Activated CD4-positive, alpha-beta T cell treated with anti-CD3 and anti-CD28 coated beads for 36 hours (primary cell): ENCODE measurements at regions not wholly inside any gene's neighbourhood (a gene's known extent, or its start where the extent isn't known, plus 50 kb on each side); places are given as distances from the start of the nearest gene placed in this dataset.
"Not testable (repeated sequence)": the region's sequence is repeated elsewhere in the genome, so short reads cannot be mapped to it uniquely, and the experiment has no call there.

ENCODE experiments used
- ATAC-seq: fragments of 200-7000 bp; cut with Tn5 transposase; one replicate; pipeline ENCODE4 v1.10.0; 2021; ENCODE audit warnings: mild to moderate bottlenecking, moderate library complexity
- CTCF ChIA-PET: fragments of 350-600 bp; sonication (Branson Sonifier 250); formaldehyde crosslinking; loops from one replicate; lab custom pipeline; 2021; ENCODE audit warnings: antibody characterized with exemption; lab: Charles Lee
- POLR2A ChIA-PET: fragments of 350-600 bp; sonication (Branson Sonifier 250); formaldehyde crosslinking; loops from one replicate; lab custom pipeline; 2021; ENCODE audit warnings: antibody characterized with exemption, inconsistent platforms; lab: Charles Lee
- DNase-seq: peaks from one replicate; pipeline ENCODE4 v3.0.0-alpha.2; 2020
- H3K27ac Mint-ChIP-seq: one replicate; pipeline ENCODE4 v1.8.0; 2021; ENCODE audit warnings: mixed read lengths
- H3K27me3 Mint-ChIP-seq: one replicate; pipeline ENCODE4 v1.8.0; 2021; ENCODE audit warnings: mixed read lengths
- H3K36me3 Mint-ChIP-seq: one replicate; pipeline ENCODE4 v1.8.0; 2021; ENCODE audit warnings: low read depth, mixed read lengths
- H3K4me1 Mint-ChIP-seq: one replicate; pipeline ENCODE4 v1.8.0; 2021; ENCODE audit warnings: mixed read lengths
- H3K4me3 Mint-ChIP-seq: one replicate; pipeline ENCODE4 v1.8.0; 2021; ENCODE audit warnings: mild to moderate bottlenecking, moderate library complexity, mixed read lengths
- H3K9me3 Mint-ChIP-seq: one replicate; pipeline ENCODE4 v1.8.0; 2021; ENCODE audit warnings: low read depth, mixed read lengths
- intact Hi-C, 2 experiments: fragments of 100-400 bp; cut with DNase I in 1 of 2; cut with micrococcal nuclease in 1 of 2; formaldehyde crosslinking; loops; one replicate each; pipeline versions ENCODE4 v1.14.2 to v1.15.1; 2022 to 2024; cut with DNase I, micrococcal nuclease

DNA sequence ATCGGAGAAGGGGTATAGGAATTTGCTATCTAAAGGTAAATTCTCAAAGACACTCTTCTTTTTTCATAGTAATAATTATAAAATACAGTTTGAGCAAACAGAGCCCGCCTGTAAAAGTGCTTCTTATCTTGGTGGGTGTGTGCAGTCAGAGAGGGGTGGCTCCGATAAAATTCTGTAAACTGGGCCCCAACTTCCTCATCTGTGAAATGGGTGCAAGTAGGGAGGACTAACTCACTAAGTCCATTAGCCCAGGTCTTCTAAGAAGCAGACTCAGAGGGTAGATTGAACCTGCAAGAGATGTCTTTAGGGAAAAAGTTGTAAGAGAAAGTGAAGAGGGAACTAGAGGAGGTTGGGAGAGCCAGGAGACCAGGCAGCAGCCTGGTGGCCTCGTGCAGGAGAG is 245.8 kb upstream of the RREB1 start:
- DNase-seq (no peak), ATAC-seq (no peak)
- Mint-ChIP-seq H3K36me3 (no peaks in the 10 kb centered on the region), H3K9me3 (no peaks in the 10 kb centered on the region), H3K4me3 (no peak overlapping the region), H3K27ac (no peak overlapping the region), H3K27me3 (peaks cover 2% of the 10 kb centered on the region), H3K4me1 (peaks cover 8% of the 10 kb centered on the region)
- intact Hi-C loops = no loop called here
- POLR2A ChIA-PET = no interaction called here
- CTCF ChIA-PET = interaction anchor here (0.8 kb wide), 2 partner anchors 155 to 289 kb away, joined by 3 to 4 read pairs; no protein-coding TSS in a partner anchor

DNA sequence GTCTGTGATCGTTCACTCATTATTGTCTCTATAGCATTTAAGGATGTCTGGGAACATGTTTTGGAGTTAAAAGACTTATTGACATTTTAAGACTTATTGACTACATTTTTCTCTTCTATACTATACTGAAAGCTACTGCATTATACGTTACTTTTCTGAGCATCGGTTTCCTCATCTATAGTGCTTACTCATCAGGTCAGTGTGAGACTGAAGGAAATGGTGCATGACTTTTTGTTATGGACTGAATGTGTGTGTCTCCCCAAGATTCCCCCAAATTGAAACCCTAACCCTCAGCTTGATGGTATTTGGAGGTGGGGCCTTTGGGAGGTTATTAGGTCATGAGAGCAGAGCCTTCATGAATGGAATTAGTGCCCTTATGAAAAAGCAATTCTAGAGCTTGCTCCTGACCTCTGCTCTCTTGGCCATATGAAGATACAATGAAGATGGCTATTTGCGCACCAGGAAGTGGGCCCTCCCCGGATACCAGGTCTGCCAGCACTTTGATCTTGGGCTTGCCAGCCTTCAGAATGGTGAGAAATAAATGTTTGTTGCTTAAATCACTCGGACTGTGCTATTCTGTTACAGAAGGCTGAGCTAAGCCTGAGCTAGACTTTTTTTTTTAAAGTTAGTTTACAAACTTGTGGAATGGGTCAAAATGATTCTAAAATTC is 243.7 kb upstream of the RREB1 start:
- peaks cover 2% of the 10 kb centered on the region for H3K27me3 Mint-ChIP-seq
- CTCF ChIA-PET = no interaction called here
- DNase-seq = no peak

DNA sequence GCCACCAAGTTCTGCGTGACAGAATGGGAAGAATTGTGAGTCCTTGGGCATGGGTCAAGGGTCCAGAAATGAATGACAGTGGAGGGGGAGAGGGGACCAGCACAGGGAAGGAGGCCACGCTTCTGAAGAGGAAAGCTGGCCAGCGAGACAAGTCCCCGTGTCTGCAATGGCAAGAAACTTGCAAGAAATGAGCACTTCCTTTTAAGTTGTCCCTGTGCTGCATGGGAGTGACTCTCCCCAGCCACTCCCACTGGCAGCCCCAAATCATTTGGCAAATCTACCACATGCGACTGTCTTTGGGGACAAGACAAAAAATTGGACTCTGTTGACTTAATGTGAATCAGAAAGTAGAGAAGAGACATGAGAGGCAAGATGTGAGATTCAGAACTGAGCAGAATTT is 242.2 kb upstream of the RREB1 start:
- ATAC-seq = no peak
- intact Hi-C loops = no loop called here
- H3K4me3 Mint-ChIP-seq = no peak overlapping the region

More for the DNA sequence above, 243.7 kb upstream of the RREB1 start:
- H3K27ac Mint-ChIP-seq = no peak overlapping the region
- ATAC-seq = no peak
- no peaks in the 10 kb centered on the region for H3K36me3 Mint-ChIP-seq
- H3K4me1 Mint-ChIP-seq = no peaks in the 10 kb centered on the region
- intact Hi-C loops = no loop called here
- H3K4me3 Mint-ChIP-seq = no peak overlapping the region
- no peaks in the 10 kb centered on the region for H3K9me3 Mint-ChIP-seq
- POLR2A ChIA-PET = no interaction called here

DNA sequence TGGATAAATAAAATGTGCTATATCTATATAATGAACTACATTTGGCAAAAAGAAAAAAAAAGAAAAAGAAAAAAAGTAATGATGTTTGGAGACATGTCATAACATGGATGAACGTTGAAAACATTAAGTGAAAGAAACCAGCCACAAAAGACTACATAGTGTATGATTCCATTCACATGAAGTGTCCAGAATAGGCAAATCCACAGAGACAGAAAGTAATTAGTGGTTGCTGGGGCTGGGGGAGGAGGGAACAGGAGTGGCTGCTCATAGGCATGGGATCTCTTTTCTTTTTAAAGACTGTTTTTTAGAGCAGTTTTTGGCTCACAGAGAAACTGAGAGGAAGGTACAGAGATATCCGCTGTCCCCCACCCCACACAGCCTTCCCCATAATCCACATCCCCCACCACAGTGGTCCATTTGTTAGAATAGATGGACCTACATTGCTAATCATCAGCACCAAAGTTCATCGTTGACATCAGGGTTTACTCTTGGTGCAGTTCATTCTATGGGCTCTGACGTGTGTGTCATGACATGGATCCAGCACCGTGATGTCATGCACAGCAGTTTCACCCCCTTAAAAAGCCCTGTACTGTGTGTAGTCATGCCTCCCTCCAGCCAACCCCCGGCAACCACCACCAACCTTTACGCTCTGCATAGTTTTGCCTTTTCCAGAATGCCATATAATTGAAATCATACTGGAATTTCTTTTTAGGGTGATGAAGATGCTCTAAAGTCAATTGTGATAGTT is 240.9 kb upstream of the RREB1 start:
- ChIA-PET CTCF (no interaction called here), POLR2A (no interaction called here)
- H3K9me3 Mint-ChIP-seq = no peaks in the 10 kb centered on the region
- no peak overlapping the region for H3K27ac Mint-ChIP-seq
- peaks cover 2% of the 10 kb centered on the region for H3K27me3 Mint-ChIP-seq
- no peaks in the 10 kb centered on the region for H3K36me3 Mint-ChIP-seq
- H3K4me3 Mint-ChIP-seq = no peak overlapping the region
- intact Hi-C loops = no loop called here
- no peak for ATAC-seq
- no peak for DNase-seq
- H3K4me1 Mint-ChIP-seq = no peaks in the 10 kb centered on the region

More for the DNA sequence above, 242.2 kb upstream of the RREB1 start:
- Mint-ChIP-seq H3K36me3 (no peaks in the 10 kb centered on the region), H3K9me3 (no peaks in the 10 kb centered on the region), H3K27me3 (peaks cover 2% of the 10 kb centered on the region), H3K4me1 (no peaks in the 10 kb centered on the region), H3K27ac (no peak overlapping the region)
- DNase-seq = no peak
- POLR2A ChIA-PET = no interaction called here
- CTCF ChIA-PET = no interaction called here

DNA sequence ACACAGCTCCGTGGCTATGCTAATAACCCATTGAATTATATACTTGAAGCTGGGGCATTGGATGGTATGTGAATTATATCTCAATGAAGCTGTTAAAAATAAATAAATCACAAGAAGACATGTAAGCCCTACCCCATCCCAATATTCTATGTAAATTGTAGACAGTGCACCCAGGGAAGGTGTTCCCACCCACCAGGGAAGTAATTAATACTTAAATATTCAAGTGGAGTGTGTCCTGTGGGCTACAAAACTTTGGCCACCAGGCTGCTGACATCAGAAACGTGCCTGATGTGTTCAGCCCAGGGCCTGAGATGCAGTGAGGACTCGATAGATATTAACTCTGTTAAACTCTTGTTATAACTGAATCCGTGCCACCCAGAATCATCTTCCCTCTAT is 240.4 kb upstream of the RREB1 start:
- Mint-ChIP-seq H3K9me3 (no peaks in the 10 kb centered on the region), H3K27me3 (peaks cover 2% of the 10 kb centered on the region), H3K4me3 (no peak overlapping the region), H3K36me3 (no peaks in the 10 kb centered on the region), H3K4me1 (no peaks in the 10 kb centered on the region), H3K27ac (no peak overlapping the region)
- CTCF ChIA-PET = no interaction called here
- intact Hi-C loops = no loop called here
- POLR2A ChIA-PET = no interaction called here
- DNase-seq = no peak
- ATAC-seq = no peak

DNA sequence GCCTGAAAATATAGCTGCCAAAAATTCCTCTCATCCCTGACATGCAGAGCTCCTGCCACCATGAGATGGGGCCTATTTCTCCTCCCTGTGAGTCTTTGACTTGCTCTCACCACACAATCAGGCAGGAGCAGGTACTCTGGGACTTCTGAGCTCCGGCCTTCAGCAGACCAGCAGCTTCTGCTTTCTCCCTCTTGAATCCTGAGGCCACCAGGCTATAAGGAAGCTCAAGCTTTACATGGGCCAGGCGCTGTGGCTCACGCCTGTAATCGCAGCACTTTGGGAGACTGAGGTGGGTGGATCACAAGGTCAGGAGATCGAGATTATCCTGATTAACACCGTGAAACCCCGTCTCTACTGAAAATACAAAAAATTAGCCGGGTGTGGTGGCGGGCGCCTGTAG is 238.7 kb upstream of the RREB1 start:
- POLR2A ChIA-PET = no interaction called here
- H3K9me3 Mint-ChIP-seq = no peaks in the 10 kb centered on the region

DNA sequence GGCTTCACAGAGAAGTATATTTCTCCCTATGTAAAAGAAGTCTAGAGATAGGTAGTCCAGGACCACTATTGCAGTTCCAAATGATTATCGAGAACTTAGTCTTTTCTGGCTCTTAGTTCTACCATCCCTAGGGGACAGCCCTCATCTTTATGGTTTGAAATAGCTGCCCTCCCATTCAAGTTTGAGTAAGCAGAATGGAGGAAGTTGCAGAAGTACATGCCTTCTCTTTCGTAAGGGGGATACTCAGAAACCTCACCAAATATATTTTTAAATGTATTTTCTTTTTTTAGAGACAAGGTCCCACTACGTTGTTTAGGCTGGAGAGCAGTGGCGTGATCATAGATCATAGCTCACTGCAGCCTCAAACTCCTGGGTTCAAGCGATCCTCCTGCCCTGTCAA is 236.8 kb upstream of the RREB1 start:
- DNase-seq = no peak
- Mint-ChIP-seq H3K36me3 (no peaks in the 10 kb centered on the region), H3K4me3 (no peak overlapping the region), H3K27ac (no peak overlapping the region), H3K4me1 (no peaks in the 10 kb centered on the region), H3K27me3 (no peaks in the 10 kb centered on the region), H3K9me3 (no peaks in the 10 kb centered on the region)
- CTCF ChIA-PET = no interaction called here
- intact Hi-C loops = no loop called here
- POLR2A ChIA-PET = interaction anchor here (0.5 kb wide), 1 partner anchor 112 kb away, joined by 3 read pairs; no protein-coding TSS in a partner anchor
- no peak for ATAC-seq

More for the DNA sequence above, 238.7 kb upstream of the RREB1 start:
- no peak for DNase-seq
- H3K4me3 Mint-ChIP-seq = no peak overlapping the region
- H3K27ac Mint-ChIP-seq = no peak overlapping the region
- CTCF ChIA-PET = interaction anchor here (0.5 kb wide), 1 partner anchor 48 kb away, joined by 4 read pairs; no protein-coding TSS in a partner anchor
- no peaks in the 10 kb centered on the region for H3K4me1 Mint-ChIP-seq
- ATAC-seq = no peak
- peaks cover 2% of the 10 kb centered on the region for H3K27me3 Mint-ChIP-seq
- intact Hi-C loops = no loop called here
- no peaks in the 10 kb centered on the region for H3K36me3 Mint-ChIP-seq

DNA sequence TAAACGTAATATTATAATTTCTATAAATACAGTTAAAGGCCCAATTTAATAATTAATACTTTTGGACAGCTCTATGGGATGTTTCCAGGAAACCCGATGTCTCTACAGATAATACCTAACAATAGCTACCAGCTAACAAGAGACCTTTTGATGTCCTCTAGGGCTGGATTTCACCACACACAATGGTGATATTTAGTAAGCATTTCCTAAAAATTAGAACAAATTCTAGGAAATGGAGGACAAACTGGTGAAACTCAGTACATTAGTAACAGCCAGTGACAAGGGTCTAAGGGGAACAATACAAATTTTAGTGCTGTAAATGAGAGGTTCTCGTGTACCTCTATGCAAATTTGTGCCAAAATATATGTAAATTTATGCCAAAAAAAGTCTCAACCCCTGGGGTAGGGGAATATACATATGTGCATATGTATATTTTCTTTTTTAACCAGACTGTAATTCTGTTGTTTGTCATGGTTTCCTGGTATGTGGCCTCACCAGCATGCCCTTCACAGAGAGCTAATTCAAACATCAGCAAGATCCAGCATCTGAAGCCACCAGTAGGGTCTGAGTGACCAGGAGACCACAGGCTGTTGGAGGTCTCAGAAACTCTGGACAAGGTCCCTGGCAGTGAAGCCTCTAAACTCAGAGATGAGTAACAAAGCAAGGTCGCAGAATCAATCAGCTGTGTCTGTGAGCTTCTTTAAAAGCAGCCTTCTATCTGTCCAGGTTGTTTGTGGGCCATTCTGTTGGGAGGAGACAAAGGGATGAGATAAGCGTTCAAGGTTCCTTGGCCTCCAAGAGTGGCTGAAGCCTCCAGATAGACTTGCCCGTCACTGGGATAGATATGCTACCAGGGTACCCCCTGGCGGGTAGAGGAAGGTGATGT is 235.1 kb upstream of the RREB1 start:
- ChIA-PET POLR2A (no interaction called here), CTCF (no interaction called here)
- DNase-seq = no peak
- no peak overlapping the region for H3K4me3 Mint-ChIP-seq
- no peak for ATAC-seq
- H3K27ac Mint-ChIP-seq = no peak overlapping the region
- H3K4me1 Mint-ChIP-seq = no peaks in the 10 kb centered on the region
- intact Hi-C loops = no loop called here
- H3K9me3 Mint-ChIP-seq = no peaks in the 10 kb centered on the region
- no peaks in the 10 kb centered on the region for H3K36me3 Mint-ChIP-seq
- peaks cover 2% of the 10 kb centered on the region for H3K27me3 Mint-ChIP-seq

DNA sequence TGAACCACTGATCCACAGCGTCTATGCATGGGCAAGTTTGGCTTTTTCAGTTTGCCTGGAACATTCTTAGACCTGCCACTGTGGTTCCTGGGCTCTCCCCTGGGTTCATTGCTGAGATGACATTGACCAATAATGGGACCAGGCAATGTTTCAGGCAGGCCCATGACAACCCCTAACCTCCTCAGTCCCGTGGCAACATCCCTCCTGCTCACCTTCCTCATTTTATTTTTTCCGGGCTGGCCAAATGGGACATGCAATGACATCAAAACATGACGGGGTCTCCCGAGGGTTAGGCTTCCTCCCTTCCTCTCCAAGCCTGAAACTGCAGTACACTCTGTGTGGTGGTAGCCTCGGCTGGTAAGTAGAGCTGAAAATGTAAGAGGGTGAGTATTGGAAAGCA is 234.0 kb upstream of the RREB1 start:
- no peak overlapping the region for H3K4me3 Mint-ChIP-seq
- H3K36me3 Mint-ChIP-seq = no peaks in the 10 kb centered on the region
- ChIA-PET CTCF (no interaction called here), POLR2A (no interaction called here)
- DNase-seq = no peak
- H3K9me3 Mint-ChIP-seq = no peaks in the 10 kb centered on the region
- ATAC-seq = no peak
- intact Hi-C loops = no loop called here
- peaks cover 2% of the 10 kb centered on the region for H3K27me3 Mint-ChIP-seq
- no peaks in the 10 kb centered on the region for H3K4me1 Mint-ChIP-seq
- no peak overlapping the region for H3K27ac Mint-ChIP-seq

DNA sequence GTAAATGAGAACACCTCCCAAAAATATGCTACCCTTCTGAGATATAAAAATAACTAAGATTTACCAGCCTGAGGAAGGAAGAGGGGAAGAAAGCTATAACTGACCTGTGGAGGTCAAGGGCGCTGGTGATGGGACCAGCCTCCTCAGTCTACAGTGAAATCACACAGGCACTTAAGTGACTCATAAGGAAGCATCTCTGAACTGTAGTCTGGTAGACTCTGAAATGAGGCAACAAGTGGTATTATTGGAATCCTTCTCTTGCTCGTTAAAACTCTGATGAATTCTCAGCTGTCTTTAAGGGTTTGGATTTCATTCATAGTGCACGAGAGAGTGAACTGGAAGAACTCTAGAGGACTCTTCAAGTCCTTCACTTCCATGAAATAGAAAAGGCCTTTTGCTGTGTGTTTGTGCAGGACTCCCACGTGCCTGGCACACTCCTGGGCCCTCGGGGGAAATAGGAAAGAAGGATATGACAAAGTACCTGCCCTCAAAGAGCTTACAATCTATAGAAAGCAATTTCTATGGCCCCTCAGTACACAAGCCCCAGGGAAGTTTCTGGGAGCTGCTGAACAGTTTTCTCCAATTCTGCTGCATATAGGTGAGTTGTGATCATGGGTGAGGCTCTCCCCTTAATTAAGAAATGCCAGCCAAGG is 231.8 kb upstream of the RREB1 start:
- H3K4me3 Mint-ChIP-seq = no peak overlapping the region
- H3K36me3 Mint-ChIP-seq = no peaks in the 10 kb centered on the region
- no peak overlapping the region for H3K27ac Mint-ChIP-seq
- H3K27me3 Mint-ChIP-seq = peaks cover 2% of the 10 kb centered on the region
- DNase-seq (no peak), ATAC-seq (no peak)
- peaks cover 5% of the 10 kb centered on the region for H3K4me1 Mint-ChIP-seq
- ChIA-PET POLR2A (no interaction called here), CTCF (interaction anchor here (1.0 kb wide), 1 partner anchor 88 kb away, joined by 3 read pairs; no protein-coding TSS in a partner anchor)
- intact Hi-C loops = no loop called here
- no peaks in the 10 kb centered on the region for H3K9me3 Mint-ChIP-seq

DNA sequence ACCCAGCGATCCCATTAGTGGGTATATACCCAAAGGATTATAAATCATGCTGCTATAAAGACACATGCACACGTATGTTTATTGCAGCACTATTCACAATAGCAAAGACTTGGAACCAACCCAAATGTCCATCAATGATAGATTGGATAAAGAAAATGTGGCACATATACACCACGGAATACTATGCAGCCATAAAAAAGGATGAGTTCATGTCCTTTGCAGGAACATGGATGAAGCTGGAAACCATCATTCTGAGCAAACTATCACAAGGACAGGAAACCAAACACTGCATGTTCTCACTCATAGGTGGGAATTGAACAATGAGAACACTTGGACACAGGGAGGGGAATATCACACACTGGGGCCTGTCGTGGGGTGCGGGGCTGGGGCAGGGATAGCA is 230.0 kb upstream of the RREB1 start:
- CTCF ChIA-PET = interaction anchor here (0.6 kb wide), 1 partner anchor 65 kb away, joined by 3 read pairs; no protein-coding TSS in a partner anchor
- H3K4me1 Mint-ChIP-seq, DNase-seq, H3K36me3 Mint-ChIP-seq, intact Hi-C loops, ATAC-seq, H3K27me3 Mint-ChIP-seq, H3K27ac Mint-ChIP-seq, H3K4me3 Mint-ChIP-seq, POLR2A ChIA-PET, H3K9me3 Mint-ChIP-seq: not testable (repeated sequence)
